HCT116 (cell line): ENCODE measurements at regions not wholly inside any gene's neighbourhood (a gene's known extent, or its start where the extent isn't known, plus 50 kb on each side); places are given as distances from the start of the nearest gene placed in this dataset.

ENCODE experiments used
- ATAC-seq: fragments of 200-7000 bp; cut with Tn5 transposase; 2 replicates; pipeline ENCODE4 v1.9.1; 2020; ENCODE audit warnings: mild to moderate bottlenecking, moderate library complexity
- BruUV-seq: library from RNA; stranded (reverse); fragments of 400-500 nt; replicated peaks from 2 replicates; lab custom pipeline; 2021; lab: Mats Ljungman, UMichigan
- CTCF ChIA-PET: fragments of 300-600 bp; sonication (Branson Sonifier 250); formaldehyde crosslinking; loops from one replicate; lab custom pipeline; 2021; ENCODE audit warnings: antibody characterized with exemption; lab: Charles Lee
- POLR2A ChIA-PET: fragments of 300-600, 350-600 bp; sonication (Branson Sonifier 250); formaldehyde crosslinking; loops from one replicate; lab custom pipeline; 2021; ENCODE audit warnings: antibody characterized with exemption; lab: Charles Lee
- RAD21 ChIA-PET, 2 experiments: fragments of 300-600 bp; sonication (Branson Sonifier 250); formaldehyde crosslinking; loops; one replicate each; lab custom pipeline; 2023; ENCODE audit warnings: low total read pairs in 2 of 2; ENCODE audit not compliant: uncharacterized antibody in 2 of 2, unreplicated experiment in 2 of 2, low non-redundant PET in 1 of 2; lab: Charles Lee
- DNase-seq: peaks from one replicate; pipeline ENCODE4 v3.0.0-alpha.2; 2010; ENCODE audit warnings: low read depth, low spot score
- H2AFZ ChIP-seq: fragments of 200-600 bp; shearing (Covaris generic), sonication (generic); 2 replicates; pipeline ENCODE4 v1.6.1; 2017; ENCODE audit warnings: low read depth, mixed run types, mixed read lengths, antibody characterized with exemption, low read length; ENCODE audit not compliant: poor library complexity, severe bottlenecking
- H3K27ac ChIP-seq: 2 replicates; pipeline ENCODE4 v1.5.1; 2012; ENCODE audit warnings: low read depth, low read length
- H3K27me3 ChIP-seq: fragments of 200-600 bp; sonication (generic); 2 replicates; pipeline ENCODE4 v1.6.1; 2016; ENCODE audit warnings: mixed run types, low read length, mixed read lengths; ENCODE audit not compliant: insufficient read depth
- H3K36me3 ChIP-seq, 2 experiments: fragments of 200-500 bp in 1 of 2; fragments of 200-600 bp in 1 of 2; sonication (Bioruptor generic) in 1 of 2; sonication (generic) in 1 of 2; 2 replicates each; pipeline versions ENCODE4 v1.5.1 to v1.6.1; 2014 to 2016; ENCODE audit warnings: low read length in 2 of 2, inconsistent platforms in 1 of 2, mixed read lengths in 1 of 2, mixed run types in 1 of 2; ENCODE audit not compliant: insufficient read depth in 2 of 2, control insufficient read depth in 1 of 2
- H3K4me1 ChIP-seq, 2 experiments: fragments of 200-600 bp in 1 of 2; sonication (generic) in 1 of 2; 2 replicates each; pipeline versions ENCODE4 v1.5.1 to v1.6.1; 2012 to 2017; ENCODE audit warnings: low read length in 2 of 2, inconsistent platforms in 1 of 2, mild to moderate bottlenecking in 1 of 2, mixed read lengths in 1 of 2, mixed run types in 1 of 2, moderate library complexity in 1 of 2; ENCODE audit not compliant: insufficient read depth in 2 of 2, control insufficient read depth in 1 of 2
- H3K4me2 ChIP-seq: fragments of 200-600 bp; sonication (generic); 2 replicates; pipeline ENCODE4 v1.6.1; 2017; ENCODE audit warnings: mixed run types, low read length, mixed read lengths
- H3K4me3 ChIP-seq, 2 experiments: fragments of 200-600 bp in 1 of 2; sonication (generic) in 1 of 2; replicated peaks in 1 of 2; 2 replicates each; pipeline ENCODE4 v1.5.1; 2011 to 2016; ENCODE audit warnings: low read length in 2 of 2, control low read depth in 1 of 2, low read depth in 1 of 2, mild to moderate bottlenecking in 1 of 2, mixed read lengths in 1 of 2, mixed run types in 1 of 2
- H3K79me2 ChIP-seq: fragments of 200-600 bp; sonication (generic); 2 replicates; pipeline ENCODE4 v1.6.1; 2017; ENCODE audit warnings: mild to moderate bottlenecking, mixed run types, low read length, moderate library complexity, mixed read lengths; ENCODE audit not compliant: insufficient read depth
- H3K9ac ChIP-seq: fragments of 200-600 bp; sonication (generic); 2 replicates; pipeline ENCODE4 v1.6.1; 2016; ENCODE audit warnings: low read length, mixed read lengths
- H3K9me2 ChIP-seq: fragments of 200-600 bp; sonication (generic), shearing (Covaris generic); 2 replicates; pipeline ENCODE4 v1.6.1; 2017; ENCODE audit warnings: mixed run types, mild to moderate bottlenecking, moderate library complexity; ENCODE audit not compliant: insufficient read depth
- H3K9me3 ChIP-seq, 2 experiments: fragments of 200-500 bp in 1 of 2; fragments of 200-600 bp in 1 of 2; sonication (Bioruptor generic) in 1 of 2; sonication (generic) in 1 of 2; 2 replicates each; pipeline ENCODE4 v1.6.1; 2014 to 2017; ENCODE audit warnings: low read length in 2 of 2, mixed read lengths in 2 of 2, inconsistent platforms in 1 of 2, low read depth in 1 of 2, mild to moderate bottlenecking in 1 of 2, mixed run types in 1 of 2, moderate library complexity in 1 of 2; ENCODE audit not compliant: control insufficient read depth in 1 of 2, insufficient read depth in 1 of 2
- H4K20me1 ChIP-seq: fragments of 200-600 bp; sonication (generic), shearing (Covaris generic); 2 replicates; pipeline ENCODE4 v1.6.1; 2017; ENCODE audit warnings: mixed run types, mild to moderate bottlenecking, moderate library complexity; ENCODE audit not compliant: insufficient read depth
- ATF3 ChIP-seq: IDR thresholded peaks from 2 replicates; pipeline ENCODE4 v1.6.1; 2012
- CEBPB ChIP-seq: IDR thresholded peaks from 2 replicates; pipeline ENCODE4 v1.6.1; 2012; ENCODE audit warnings: low read depth
- EGR1 ChIP-seq: IDR thresholded peaks from 2 replicates; pipeline ENCODE4 v1.6.1; 2012; ENCODE audit warnings: low read depth
- EZH2 ChIP-seq: fragments of 200-600 bp; sonication (generic); IDR thresholded peaks from 2 replicates; pipeline ENCODE4 v1.6.1; 2017; ENCODE audit warnings: antibody characterized with exemption, mixed run types
- EZH2phosphoT487 ChIP-seq: fragments of 200-600 bp; IDR thresholded peaks from 2 replicates; pipeline ENCODE4 v1.6.1; 2018; ENCODE audit warnings: antibody characterized with exemption, borderline replicate concordance
- FOSL1 ChIP-seq: IDR thresholded peaks from 2 replicates; pipeline ENCODE4 v1.6.1; 2012; ENCODE audit warnings: low read depth
- POLR2A ChIP-seq: IDR thresholded peaks from 2 replicates; pipeline ENCODE4 v1.7.0; 2011; ENCODE audit warnings: borderline replicate concordance; ENCODE audit not compliant: insufficient read depth, insufficient read length; ENCODE audit errors: extremely low read depth
- POLR2AphosphoS5 ChIP-seq: IDR thresholded peaks from 2 replicates; pipeline ENCODE4 v1.6.1; 2011; ENCODE audit warnings: mild to moderate bottlenecking, low read depth, low read length, moderate library complexity
- RAD21 ChIP-seq: IDR thresholded peaks from 2 replicates; pipeline ENCODE4 v1.6.1; 2012; ENCODE audit warnings: low read depth, mild to moderate bottlenecking
- SIN3A ChIP-seq: IDR thresholded peaks from 2 replicates; pipeline ENCODE4 v1.6.1; 2012; ENCODE audit warnings: low read depth
- SP1 ChIP-seq: IDR thresholded peaks from 2 replicates; pipeline ENCODE4 v1.6.1; 2012; ENCODE audit warnings: low read depth
- TCF7L2 ChIP-seq: IDR thresholded peaks from 2 replicates; pipeline ENCODE4 v1.7.0; 2011; ENCODE audit warnings: borderline replicate concordance, inconsistent platforms; ENCODE audit not compliant: insufficient read depth, insufficient read length; ENCODE audit errors: extremely low read depth
- intact Hi-C: fragments of 100-400 bp; cut with micrococcal nuclease; formaldehyde crosslinking; loops from 2 replicates; pipeline ENCODE4 v1.10.0; 2022
- TF ChIP-seq, protein P1 (sequence below): IDR thresholded peaks from 2 replicates; pipeline ENCODE4 v1.6.1; 2012
- TF ChIP-seq, protein P2 (sequence below): IDR thresholded peaks from 2 replicates; pipeline ENCODE4 v1.6.1; 2011; ENCODE audit warnings: mild to moderate bottlenecking, low read length, moderate library complexity; ENCODE audit not compliant: insufficient replicate concordance; ENCODE audit errors: extremely low read depth
- TF ChIP-seq, protein P3 (sequence below): IDR thresholded peaks from 2 replicates; pipeline ENCODE4 v1.6.1; 2012; ENCODE audit warnings: low read depth

- POLR2A ChIA-PET, result no interaction called here
These were observed 92.5 kb upstream of the CUX1 start for GRCh38 chr7:101724957-101725356.

More at GRCh38 chr7:101724957-101725356, 92.5 kb upstream of the CUX1 start:
- H3K9me3 ChIP-seq, result no peaks in the 10 kb centered on the region
- H3K79me2 ChIP-seq, result no peaks in the 10 kb centered on the region
- H3K27ac ChIP-seq, result no peak overlapping the region
- no peaks in the 10 kb centered on the region for H3K27me3 ChIP-seq
- BruUV-seq, result no TSS peak
- H3K4me3 ChIP-seq, result no peak overlapping the region
- no peaks in the 10 kb centered on the region for H3K36me3 ChIP-seq
- H2AFZ ChIP-seq, result no peak overlapping the region
- no peak for DNase-seq
- no peaks in the 10 kb centered on the region for H4K20me1 ChIP-seq
- no peak for ATAC-seq
- RAD21 ChIA-PET, result no interaction called here
- no peak overlapping the region for H3K4me2 ChIP-seq
- H3K9ac ChIP-seq, result no peak overlapping the region
- H3K4me1 ChIP-seq, result peaks cover 10 to 17% of the 10 kb centered on the region in 2 experiments
- intact Hi-C loops, result no loop called here
- no peaks in the 10 kb centered on the region for H3K9me2 ChIP-seq
- TF ChIP-seq CEBPB, result no peak
- TF ChIP-seq POLR2A, result no peak
- TF ChIP-seq ATF3, result no peak
- TF ChIP-seq, protein P1, sequence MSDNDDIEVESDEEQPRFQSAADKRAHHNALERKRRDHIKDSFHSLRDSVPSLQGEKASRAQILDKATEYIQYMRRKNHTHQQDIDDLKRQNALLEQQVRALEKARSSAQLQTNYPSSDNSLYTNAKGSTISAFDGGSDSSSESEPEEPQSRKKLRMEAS, result no peak
- TF ChIP-seq FOSL1, result no peak
- no peak for TF ChIP-seq TCF7L2
- no peak for TF ChIP-seq EGR1
- no peak for TF ChIP-seq RAD21
- no peak for TF ChIP-seq SIN3A
- no peak for TF ChIP-seq EZH2phosphoT487
- no peak for TF ChIP-seq POLR2AphosphoS5
- no peak for TF ChIP-seq EZH2
- TF ChIP-seq, protein P2, sequence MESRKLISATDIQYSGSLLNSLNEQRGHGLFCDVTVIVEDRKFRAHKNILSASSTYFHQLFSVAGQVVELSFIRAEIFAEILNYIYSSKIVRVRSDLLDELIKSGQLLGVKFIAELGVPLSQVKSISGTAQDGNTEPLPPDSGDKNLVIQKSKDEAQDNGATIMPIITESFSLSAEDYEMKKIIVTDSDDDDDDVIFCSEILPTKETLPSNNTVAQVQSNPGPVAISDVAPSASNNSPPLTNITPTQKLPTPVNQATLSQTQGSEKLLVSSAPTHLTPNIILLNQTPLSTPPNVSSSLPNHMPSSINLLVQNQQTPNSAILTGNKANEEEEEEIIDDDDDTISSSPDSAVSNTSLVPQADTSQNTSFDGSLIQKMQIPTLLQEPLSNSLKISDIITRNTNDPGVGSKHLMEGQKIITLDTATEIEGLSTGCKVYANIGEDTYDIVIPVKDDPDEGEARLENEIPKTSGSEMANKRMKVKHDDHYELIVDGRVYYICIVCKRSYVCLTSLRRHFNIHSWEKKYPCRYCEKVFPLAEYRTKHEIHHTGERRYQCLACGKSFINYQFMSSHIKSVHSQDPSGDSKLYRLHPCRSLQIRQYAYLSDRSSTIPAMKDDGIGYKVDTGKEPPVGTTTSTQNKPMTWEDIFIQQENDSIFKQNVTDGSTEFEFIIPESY, result no peak
- TF ChIP-seq, protein P3, sequence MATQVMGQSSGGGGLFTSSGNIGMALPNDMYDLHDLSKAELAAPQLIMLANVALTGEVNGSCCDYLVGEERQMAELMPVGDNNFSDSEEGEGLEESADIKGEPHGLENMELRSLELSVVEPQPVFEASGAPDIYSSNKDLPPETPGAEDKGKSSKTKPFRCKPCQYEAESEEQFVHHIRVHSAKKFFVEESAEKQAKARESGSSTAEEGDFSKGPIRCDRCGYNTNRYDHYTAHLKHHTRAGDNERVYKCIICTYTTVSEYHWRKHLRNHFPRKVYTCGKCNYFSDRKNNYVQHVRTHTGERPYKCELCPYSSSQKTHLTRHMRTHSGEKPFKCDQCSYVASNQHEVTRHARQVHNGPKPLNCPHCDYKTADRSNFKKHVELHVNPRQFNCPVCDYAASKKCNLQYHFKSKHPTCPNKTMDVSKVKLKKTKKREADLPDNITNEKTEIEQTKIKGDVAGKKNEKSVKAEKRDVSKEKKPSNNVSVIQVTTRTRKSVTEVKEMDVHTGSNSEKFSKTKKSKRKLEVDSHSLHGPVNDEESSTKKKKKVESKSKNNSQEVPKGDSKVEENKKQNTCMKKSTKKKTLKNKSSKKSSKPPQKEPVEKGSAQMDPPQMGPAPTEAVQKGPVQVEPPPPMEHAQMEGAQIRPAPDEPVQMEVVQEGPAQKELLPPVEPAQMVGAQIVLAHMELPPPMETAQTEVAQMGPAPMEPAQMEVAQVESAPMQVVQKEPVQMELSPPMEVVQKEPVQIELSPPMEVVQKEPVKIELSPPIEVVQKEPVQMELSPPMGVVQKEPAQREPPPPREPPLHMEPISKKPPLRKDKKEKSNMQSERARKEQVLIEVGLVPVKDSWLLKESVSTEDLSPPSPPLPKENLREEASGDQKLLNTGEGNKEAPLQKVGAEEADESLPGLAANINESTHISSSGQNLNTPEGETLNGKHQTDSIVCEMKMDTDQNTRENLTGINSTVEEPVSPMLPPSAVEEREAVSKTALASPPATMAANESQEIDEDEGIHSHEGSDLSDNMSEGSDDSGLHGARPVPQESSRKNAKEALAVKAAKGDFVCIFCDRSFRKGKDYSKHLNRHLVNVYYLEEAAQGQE, result no peak
- TF ChIP-seq SP1, result no peak
- CTCF ChIA-PET, result no interaction called here
